Body of pancreas (tissue), 4 donors: ENCODE measurements at regions not wholly inside any gene's neighbourhood (a gene's known extent, or its start where the extent isn't known, plus 50 kb on each side); places are given as distances from the start of the nearest gene placed in this dataset.

ENCODE experiments used
- POLR2A ChIP-seq, 3 donors: fragments of 450-650 bp; IDR thresholded peaks; one replicate each; pipeline ENCODE4 v1.6.1; 2016; ENCODE audit warnings: antibody characterized with exemption in 3 of 3, mild to moderate bottlenecking in 2 of 3
- TF ChIP-seq, protein P1 (sequence below), 7 experiments: fragments of 450-650 bp in 4 of 7; fragments of 200-600 bp in 3 of 7; sonication (generic) in 3 of 7; IDR thresholded peaks; one replicate each; pipeline ENCODE4 v1.5.1; 2016 to 2019; ENCODE audit warnings: antibody characterized with exemption in 7 of 7

GRCh38 chr15:55003965-55004873 is 192.5 kb downstream of the RSL24D1 start:
- TF ChIP-seq, protein P1, sequence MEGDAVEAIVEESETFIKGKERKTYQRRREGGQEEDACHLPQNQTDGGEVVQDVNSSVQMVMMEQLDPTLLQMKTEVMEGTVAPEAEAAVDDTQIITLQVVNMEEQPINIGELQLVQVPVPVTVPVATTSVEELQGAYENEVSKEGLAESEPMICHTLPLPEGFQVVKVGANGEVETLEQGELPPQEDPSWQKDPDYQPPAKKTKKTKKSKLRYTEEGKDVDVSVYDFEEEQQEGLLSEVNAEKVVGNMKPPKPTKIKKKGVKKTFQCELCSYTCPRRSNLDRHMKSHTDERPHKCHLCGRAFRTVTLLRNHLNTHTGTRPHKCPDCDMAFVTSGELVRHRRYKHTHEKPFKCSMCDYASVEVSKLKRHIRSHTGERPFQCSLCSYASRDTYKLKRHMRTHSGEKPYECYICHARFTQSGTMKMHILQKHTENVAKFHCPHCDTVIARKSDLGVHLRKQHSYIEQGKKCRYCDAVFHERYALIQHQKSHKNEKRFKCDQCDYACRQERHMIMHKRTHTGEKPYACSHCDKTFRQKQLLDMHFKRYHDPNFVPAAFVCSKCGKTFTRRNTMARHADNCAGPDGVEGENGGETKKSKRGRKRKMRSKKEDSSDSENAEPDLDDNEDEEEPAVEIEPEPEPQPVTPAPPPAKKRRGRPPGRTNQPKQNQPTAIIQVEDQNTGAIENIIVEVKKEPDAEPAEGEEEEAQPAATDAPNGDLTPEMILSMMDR (IDR thresholded peaks at IDR 0.05) = no peak
- TF ChIP-seq POLR2A (IDR thresholded peaks at IDR 0.05) = no peak
